GM19397 (cell line): ENCODE measurements at regions not wholly inside any gene's neighbourhood (a gene's known extent, or its start where the extent isn't known, plus 50 kb on each side); places are given as distances from the start of the nearest gene placed in this dataset.

ENCODE experiments used
- ATAC-seq: cut with Tn5 transposase; IDR thresholded peaks from one replicate; pipeline ENCODE4 v1.9.1; 2021; ENCODE audit warnings: mild to moderate bottlenecking, moderate library complexity; ENCODE audit not compliant: unreplicated experiment

- ATAC-seq: no peak
Observed at GRCh38 chr5:124252191-124252638, 494.2 kb downstream of the ZNF608 start.

- ATAC-seq: no peak
Observed at GRCh38 chr5:124245276-124245675, 501.2 kb downstream of the ZNF608 start.

GRCh38 chr5:124240732-124241131 lies 505.7 kb downstream of the ZNF608 start:
- no peak for ATAC-seq

- no peak for ATAC-seq
Observed at GRCh38 chr5:124239572-124239971, 506.9 kb downstream of the ZNF608 start.

GRCh38 chr5:124238350-124238749 lies 508.1 kb downstream of the ZNF608 start:
- ATAC-seq: no peak

- ATAC-seq: no peak
Observed at GRCh38 chr5:124237206-124237695, 509.2 kb downstream of the ZNF608 start.

- ATAC-seq: no peak
Observed at GRCh38 chr5:124236361-124237205, 509.9 kb downstream of the ZNF608 start.

GRCh38 chr5:124235576-124235975 lies 510.9 kb downstream of the ZNF608 start:
- no peak for ATAC-seq

GRCh38 chr5:124234770-124235562 lies 511.5 kb downstream of the ZNF608 start:
- ATAC-seq: no peak

- no peak for ATAC-seq
Observed at GRCh38 chr5:124234022-124234769, 512.2 kb downstream of the ZNF608 start.

GRCh38 chr5:124232515-124232914 lies 513.9 kb downstream of the ZNF608 start:
- ATAC-seq: no peak

- no peak for ATAC-seq
Observed at GRCh38 chr5:124231802-124232201, 514.6 kb downstream of the ZNF608 start.

GRCh38 chr5:124231230-124231629 lies 515.2 kb downstream of the ZNF608 start:
- ATAC-seq: no peak

- ATAC-seq: no peak
Observed at GRCh38 chr5:124230456-124230855, 516.0 kb downstream of the ZNF608 start.

- ATAC-seq: no peak
Observed at GRCh38 chr5:124229352-124229751, 517.1 kb downstream of the ZNF608 start.

GRCh38 chr5:124227914-124228313 lies 518.5 kb downstream of the ZNF608 start:
- ATAC-seq: no peak

- ATAC-seq: no peak
Observed at GRCh38 chr5:124220418-124220817, 526.0 kb downstream of the ZNF608 start.

- ATAC-seq: no peak
Observed at GRCh38 chr5:124212934-124213333, 533.5 kb downstream of the ZNF608 start.

GRCh38 chr5:124210111-124210910 lies 536.1 kb downstream of the ZNF608 start:
- ATAC-seq: no peak

- ATAC-seq: no peak
Observed at GRCh38 chr5:124207118-124207517, 539.3 kb downstream of the ZNF608 start.
